GM19452 (cell line): ENCODE measurements at regions not wholly inside any gene's neighbourhood (a gene's known extent, or its start where the extent isn't known, plus 50 kb on each side); places are given as distances from the start of the nearest gene placed in this dataset.
A peak's percentile ranks its signal among the peaks of the same experiment; 100 is the strongest.
"Not testable (repeated sequence)": the region's sequence is repeated elsewhere in the genome, so short reads cannot be mapped to it uniquely, and the experiment has no call there.

ENCODE experiments used
- ATAC-seq: cut with Tn5 transposase; IDR thresholded peaks from one replicate; pipeline ENCODE4 v1.9.1; 2021; ENCODE audit not compliant: unreplicated experiment

GRCh38 chr2:59250307-59250677, 1009.2 kb upstream of the FANCL start:
- ATAC-seq, result no peak

- ATAC-seq, result no peak
Measured at GRCh38 chr2:59249441-59250306, 1008.5 kb upstream of the FANCL start.

GRCh38 chr2:59239146-59239545, 998.0 kb upstream of the FANCL start:
- ATAC-seq, result no peak

- no peak for ATAC-seq
Measured at GRCh38 chr2:59237311-59237710, 996.2 kb upstream of the FANCL start.

GRCh38 chr2:59236723-59237122, 995.6 kb upstream of the FANCL start:
- no peak for ATAC-seq

- ATAC-seq, result no peak
Measured at GRCh38 chr2:59233920-59234319, 992.8 kb upstream of the FANCL start.

- ATAC-seq, result no peak
Measured at GRCh38 chr2:59233448-59233847, 992.3 kb upstream of the FANCL start.

- ATAC-seq, result peak; percentile 81
Measured at GRCh38 chr2:59232394-59233165, 991.5 kb upstream of the FANCL start.

- not testable (repeated sequence) for ATAC-seq
Measured at GRCh38 chr2:59226362-59226761, 985.2 kb upstream of the FANCL start.

- ATAC-seq, result no peak
Measured at GRCh38 chr2:59223742-59224141, 982.6 kb upstream of the FANCL start.

- ATAC-seq, result no peak
Measured at GRCh38 chr2:59217360-59217759, 976.2 kb upstream of the FANCL start.

- no peak for ATAC-seq
Measured at GRCh38 chr2:59206361-59206760, 965.2 kb upstream of the FANCL start.

GRCh38 chr2:59204040-59204439, 962.9 kb upstream of the FANCL start:
- no peak for ATAC-seq

- no peak for ATAC-seq
Measured at GRCh38 chr2:59196491-59196890, 955.4 kb upstream of the FANCL start.

GRCh38 chr2:59195851-59196250, 954.7 kb upstream of the FANCL start:
- ATAC-seq, result no peak

- no peak for ATAC-seq
Measured at GRCh38 chr2:59191781-59192180, 950.7 kb upstream of the FANCL start.

- ATAC-seq, result no peak
Measured at GRCh38 chr2:59190518-59190917, 949.4 kb upstream of the FANCL start.

GRCh38 chr2:59184276-59185020, 943.3 kb upstream of the FANCL start:
- ATAC-seq, result no peak

- ATAC-seq, result no peak
Measured at GRCh38 chr2:59183070-59183469, 941.9 kb upstream of the FANCL start.

GRCh38 chr2:59182249-59182648, 941.1 kb upstream of the FANCL start:
- no peak for ATAC-seq

- no peak for ATAC-seq
Measured at GRCh38 chr2:59181347-59181746, 940.2 kb upstream of the FANCL start.

- ATAC-seq, result no peak
Measured at GRCh38 chr2:59180621-59181020, 939.5 kb upstream of the FANCL start.
